Stimulated activated naive CD8-positive, alpha-beta T cell treated with anti-CD3 and anti-CD28 coated beads, Interleukin-15, Interleukin-2, amounts not matched to agents 100 U/mL and 50 U/mL, for 24 hours (primary cell): ENCODE measurements at regions not wholly inside any gene's neighbourhood (a gene's known extent, or its start where the extent isn't known, plus 50 kb on each side); places are given as distances from the start of the nearest gene placed in this dataset.
A peak's percentile ranks its signal among the peaks of the same experiment; 100 is the strongest.

Source experiments
- ATAC-seq: fragments of 150-1000 bp; cut with Tn5 transposase; one replicate; pipeline ENCODE4 v1.10.0; 2021
- DNase-seq: peaks from one replicate; pipeline ENCODE4 v3.0.0; 2021

- DNase-seq (peak; percentile 58), ATAC-seq (peak; percentile 88)
These were observed 390.5 kb downstream of the FGF9 start for GRCh38 chr13:22061371-22061805.

DNA sequence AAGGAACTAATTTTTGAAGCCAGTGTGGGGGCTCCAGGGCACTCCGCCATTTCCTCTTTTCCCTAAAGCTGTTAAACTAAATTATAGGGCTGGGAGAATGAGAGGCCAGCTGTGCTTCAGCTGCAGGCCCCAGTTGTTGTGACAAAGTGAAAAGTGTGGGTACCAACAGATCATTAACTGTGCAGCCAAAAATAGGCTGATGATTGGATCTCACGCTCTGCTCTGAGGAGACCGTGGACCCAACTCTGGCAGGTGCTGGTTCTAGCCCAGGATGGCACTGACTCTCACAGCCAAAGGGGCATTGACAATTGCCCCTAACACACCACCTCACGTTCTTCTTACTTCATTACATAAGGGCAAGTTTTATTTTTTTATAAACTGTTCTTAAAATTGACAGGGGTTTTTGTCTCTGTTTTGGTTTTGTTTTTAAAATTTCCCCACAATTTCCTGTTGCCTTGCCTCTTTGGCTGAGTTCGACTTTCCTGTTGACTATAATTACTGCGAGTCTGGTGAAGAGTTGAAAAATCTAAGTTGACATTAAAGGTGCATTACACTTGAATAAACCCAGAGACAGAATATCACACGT, 391.0 kb downstream of the FGF9 start:
- ATAC-seq (peak; percentile 16), DNase-seq (peak; percentile 19)

GRCh38 chr13:22062478-22063205, 391.8 kb downstream of the FGF9 start:
- DNase-seq (no peak), ATAC-seq (no peak)

GRCh38 chr13:22063416-22064124, 392.7 kb downstream of the FGF9 start:
- ATAC-seq (no peak), DNase-seq (no peak)

- ATAC-seq = no peak
These were observed 394.2 kb downstream of the FGF9 start for GRCh38 chr13:22064854-22065620.

DNA sequence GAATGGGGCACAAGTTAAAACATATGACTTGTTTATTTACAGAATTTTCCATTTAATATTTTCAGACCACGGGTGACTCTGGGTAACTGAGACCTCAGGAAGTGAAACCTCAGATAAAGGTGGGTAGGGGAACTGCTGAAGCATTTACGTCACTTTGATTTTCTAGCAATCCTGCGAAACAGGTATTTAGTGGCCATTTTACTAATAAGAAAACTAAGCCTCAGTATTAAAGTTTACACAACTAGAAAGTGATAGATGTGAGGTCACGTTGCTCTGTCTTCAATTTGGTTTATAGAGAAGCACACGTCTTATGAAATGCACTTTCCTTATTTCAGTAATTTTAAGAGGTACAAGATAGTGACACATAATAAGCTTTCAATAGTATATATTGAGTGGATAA, 402.8 kb downstream of the FGF9 start:
- DNase-seq = no peak
- peak; percentile 29 for ATAC-seq

More at GRCh38 chr13:22064854-22065620, 394.2 kb downstream of the FGF9 start:
- DNase-seq = no peak

DNA sequence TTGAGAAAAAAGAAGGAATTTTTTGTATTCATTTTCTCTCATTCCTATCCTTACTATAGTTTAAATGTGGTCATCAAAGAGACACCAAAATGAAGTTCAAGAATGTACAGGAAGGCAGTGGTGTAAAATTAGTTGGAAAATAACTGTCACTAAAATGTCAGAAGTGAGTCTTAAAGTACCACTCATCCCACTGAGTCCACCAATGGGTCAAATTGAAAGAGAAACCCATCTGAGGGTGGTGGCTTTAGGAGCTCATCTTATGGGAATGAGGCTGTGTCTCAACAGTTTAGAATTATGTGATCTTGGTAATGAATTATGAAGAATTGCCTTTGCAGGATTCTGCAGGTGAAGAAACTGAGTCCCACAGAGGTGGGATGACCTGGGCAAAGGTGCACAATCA, 403.5 kb downstream of the FGF9 start:
- peak; percentile 16 for DNase-seq
- ATAC-seq = peak; percentile 53

- DNase-seq = no peak
- peak; percentile 29 for ATAC-seq
These were observed 405.8 kb downstream of the FGF9 start for GRCh38 chr13:22076658-22077057.

- ATAC-seq = peak; percentile 48
- no peak for DNase-seq
These were observed 406.4 kb downstream of the FGF9 start for GRCh38 chr13:22077205-22077683.

DNA sequence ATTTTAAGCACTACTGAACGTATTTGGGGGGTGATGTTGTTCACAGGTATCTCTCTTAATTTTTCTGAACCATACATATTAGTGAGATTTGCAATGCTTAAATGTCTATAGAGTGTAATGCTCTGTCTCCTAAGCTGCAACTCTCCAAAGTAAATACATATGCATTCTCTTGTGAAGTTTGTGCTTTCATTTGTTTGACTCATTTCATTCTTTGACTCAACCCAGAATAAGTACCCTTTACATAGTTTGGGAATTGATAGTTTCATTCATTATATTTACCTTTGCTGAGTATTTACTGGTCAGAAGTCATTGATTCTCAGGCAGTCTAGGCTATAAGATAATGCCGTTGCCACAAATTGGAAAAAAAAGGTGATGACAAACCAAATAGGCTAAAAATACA, 406.9 kb downstream of the FGF9 start:
- ATAC-seq = peak; percentile 35
- DNase-seq = no peak

DNA sequence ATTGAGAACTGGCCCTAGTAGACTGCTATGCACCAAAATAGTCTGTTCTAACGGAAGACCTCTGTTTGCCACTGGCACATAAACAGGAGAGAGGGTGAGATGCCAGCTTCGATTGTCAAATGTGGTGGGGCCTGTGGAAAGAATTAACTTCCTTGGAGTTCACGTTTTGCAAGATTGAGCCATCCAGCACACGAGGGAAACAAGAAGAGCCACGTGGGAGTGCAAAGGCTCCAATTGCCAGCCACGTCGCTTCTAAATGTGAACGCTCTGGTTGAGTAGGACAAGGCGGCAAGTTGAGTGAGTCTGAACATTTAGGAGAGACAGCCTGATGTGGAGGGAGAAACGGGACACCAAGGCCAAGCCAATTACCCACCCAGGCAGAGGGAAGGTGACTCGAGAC, 409.1 kb downstream of the FGF9 start:
- no peak for ATAC-seq
- DNase-seq = no peak

DNA sequence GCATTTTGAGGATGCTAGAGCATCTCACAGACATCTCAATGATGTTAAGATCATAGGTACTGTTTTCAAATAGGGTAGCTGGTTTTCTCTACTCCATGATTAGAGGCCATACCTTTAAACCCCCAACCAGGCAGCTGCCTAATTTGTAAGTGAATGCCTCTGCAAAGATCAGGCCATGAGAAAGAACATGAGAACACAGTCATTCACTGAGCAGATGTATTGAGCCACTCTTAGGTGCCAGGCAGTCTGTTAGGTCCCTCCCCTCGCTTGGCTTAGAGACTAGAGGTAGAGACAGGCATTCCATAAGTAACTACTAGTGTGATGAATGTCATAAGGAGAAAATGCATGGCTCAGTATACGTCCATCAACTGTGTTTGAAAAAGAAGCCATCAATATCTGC, 410.0 kb downstream of the FGF9 start:
- no peak for ATAC-seq
- DNase-seq = no peak

- ATAC-seq (no peak), DNase-seq (no peak)
These were observed 410.6 kb downstream of the FGF9 start for GRCh38 chr13:22081430-22081829.

GRCh38 chr13:22082030-22082429, 411.2 kb downstream of the FGF9 start:
- no peak for DNase-seq
- no peak for ATAC-seq

DNA sequence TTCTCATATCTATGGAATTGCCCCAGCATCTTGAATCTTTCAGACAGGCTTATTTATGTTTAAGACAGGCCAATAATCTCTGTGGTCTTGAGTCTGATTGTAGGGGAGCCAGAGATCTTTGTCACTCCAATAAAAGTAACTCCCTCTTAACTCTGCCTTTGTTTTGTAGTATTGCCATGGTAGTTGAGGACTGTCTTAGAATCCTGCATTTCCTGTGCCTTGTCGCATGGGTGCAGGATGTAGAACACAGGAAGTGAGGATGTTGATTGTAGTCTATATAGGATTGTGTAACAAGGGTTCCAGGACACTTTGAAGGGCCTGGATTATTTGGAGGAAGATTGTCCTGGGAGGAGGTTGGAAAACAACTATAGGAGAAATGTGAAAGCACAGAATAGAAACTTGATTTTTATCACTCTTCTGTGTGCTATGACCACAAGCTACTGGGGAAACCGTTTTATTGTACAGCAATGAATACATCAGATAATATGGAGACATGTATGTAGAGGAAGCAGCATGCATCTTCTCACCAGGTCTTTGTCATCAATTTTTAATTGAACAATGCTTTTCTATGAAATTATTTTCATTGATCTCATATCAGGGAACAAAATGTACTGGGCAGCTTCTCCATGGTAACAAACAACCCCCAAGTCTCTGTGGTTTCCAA, 411.7 kb downstream of the FGF9 start:
- DNase-seq = no peak
- no peak for ATAC-seq

DNA sequence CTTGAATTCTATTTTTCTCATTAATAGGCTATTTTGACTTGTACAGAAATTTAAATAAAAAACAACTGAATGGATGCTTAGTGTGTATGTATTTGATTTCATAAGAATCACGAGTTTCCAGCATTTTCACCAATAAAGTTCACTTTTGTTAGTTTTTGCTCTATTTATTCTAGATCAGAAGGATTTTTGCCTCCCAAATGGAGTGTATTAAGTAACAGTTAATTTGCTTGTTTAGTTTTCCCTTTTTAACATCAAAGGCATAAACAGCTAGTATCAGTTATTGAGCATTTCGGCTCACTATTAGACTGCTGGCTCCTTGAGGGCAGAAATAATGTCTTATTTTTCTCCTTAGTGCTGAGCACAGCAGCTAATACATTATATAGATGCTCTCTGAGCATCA, 414.1 kb downstream of the FGF9 start:
- no peak for DNase-seq
- no peak for ATAC-seq

DNA sequence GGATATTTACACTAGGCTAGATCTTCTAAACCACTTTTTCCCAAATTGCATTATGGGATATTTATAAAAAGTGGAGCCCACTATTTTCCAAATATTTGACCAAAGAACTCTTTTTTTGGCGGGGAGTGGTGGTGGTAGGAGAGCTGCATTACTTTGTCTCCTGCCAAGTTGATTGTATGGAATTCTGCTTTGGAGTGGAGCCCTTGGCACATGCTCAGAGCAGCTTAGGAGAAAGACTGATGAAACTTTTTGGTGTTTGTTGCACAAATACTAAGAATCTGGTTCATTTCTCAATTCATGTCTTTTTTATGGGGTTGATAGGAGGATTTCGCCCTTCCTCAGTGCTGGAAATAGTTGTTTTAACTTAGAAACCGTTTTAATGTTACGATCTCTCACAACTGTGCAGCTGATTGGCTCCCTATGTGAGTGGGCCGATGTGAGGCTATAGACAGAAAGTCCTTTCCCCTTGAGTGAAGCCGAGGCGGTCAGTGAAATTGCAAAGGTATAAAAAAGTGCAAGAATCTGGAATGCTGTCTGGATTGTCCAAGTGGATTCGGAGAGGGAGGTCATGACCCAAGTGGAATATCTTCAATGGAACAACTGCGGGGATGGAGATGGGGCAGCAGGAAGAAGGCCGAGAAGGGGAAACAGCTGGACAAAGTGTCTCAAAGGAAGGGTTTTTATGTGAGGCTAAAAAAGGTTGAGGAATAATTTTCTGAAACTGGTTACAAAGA, 415.9 kb downstream of the FGF9 start:
- no peak for ATAC-seq
- no peak for DNase-seq

GRCh38 chr13:22090106-22090505, 419.2 kb downstream of the FGF9 start:
- DNase-seq = no peak
- no peak for ATAC-seq

- ATAC-seq = no peak
- no peak for DNase-seq
These were observed 420.5 kb downstream of the FGF9 start for GRCh38 chr13:22091222-22091970.

- DNase-seq (no peak), ATAC-seq (no peak)
These were observed 421.1 kb downstream of the FGF9 start for GRCh38 chr13:22091971-22092300.
